A549 (cell line): ENCODE measurements at regions not wholly inside any gene's neighbourhood (a gene's known extent, or its start where the extent isn't known, plus 50 kb on each side); places are given as distances from the start of the nearest gene placed in this dataset.

Source experiments
- ATAC-seq, 2 experiments: fragments of 200-7000 bp in 1 of 2; fragments of >200 bp in 1 of 2; cut with Nextera tagmentation in 1 of 2; cut with Tn5 transposase in 1 of 2; 3 replicates each; pipeline versions ENCODE4 v1.8.0 to v1.9.1; 2018 to 2020; ENCODE audit warnings: mild to moderate bottlenecking in 1 of 2, moderate library complexity in 1 of 2
- CTCF ChIA-PET: fragments of 300-600 bp; sonication (Branson Sonifier 250); formaldehyde crosslinking; extraction: SDS; loops from one replicate; lab custom pipeline; 2021; ENCODE audit warnings: antibody characterized with exemption, inconsistent platforms; lab: Yijun Ruan, JAX
- POLR2A ChIA-PET: fragments of 350-600 bp; formaldehyde crosslinking; extraction: SDS; loops from one replicate; lab custom pipeline; 2021; ENCODE audit warnings: antibody characterized with exemption, inconsistent platforms; lab: Yijun Ruan, JAX
- DNase-seq, 2 experiments: peaks; one replicate each; pipeline versions ENCODE4 v3.0.0 to v3.0.0-alpha.2; 2011 to 2016; ENCODE audit warnings: low read depth in 1 of 2, low spot score in 1 of 2
- FAIRE-seq: peaks from 2 replicates; lab custom pipeline; 2011; peaks lifted over from hg19 to GRCh38; lab: Jason Lieb, UNC
- H3K27ac ChIP-seq, 2 experiments: fragments of >200 bp; sonication (Bioruptor Twin); formaldehyde crosslinking; 3 replicates each; pipeline ENCODE4 v1.5.1; 2016 to 2017
- H3K4me1 ChIP-seq: fragments of >200 bp; sonication (Bioruptor Twin); formaldehyde crosslinking; 3 replicates; pipeline ENCODE4 v1.6.1; 2016
- H3K4me2 ChIP-seq: fragments of >200 bp; sonication (Bioruptor Twin); formaldehyde crosslinking; 3 replicates; pipeline ENCODE4 v1.6.1; 2016
- H3K4me3 ChIP-seq: fragments of >200 bp; sonication (Bioruptor Twin); formaldehyde crosslinking; 3 replicates; pipeline ENCODE4 v1.5.1; 2016
- H3K9me3 ChIP-seq: fragments of >200 bp; sonication (Bioruptor Twin); formaldehyde crosslinking; 3 replicates; pipeline ENCODE4 v1.6.1; 2016
- CBX8 ChIP-seq: fragments of 200-600 bp; sonication (generic); IDR thresholded peaks from 2 replicates; pipeline ENCODE4 v1.6.1; 2016
- CEBPB ChIP-seq, 2 experiments: fragments of >200 bp in 1 of 2; sonication (Bioruptor Twin) in 1 of 2; formaldehyde crosslinking in 1 of 2; IDR thresholded peaks; 2 replicates each; pipeline ENCODE4 v1.6.1; 2012 to 2016
- CHD2 ChIP-seq: fragments of 150-350 bp; IDR thresholded peaks from 2 replicates; pipeline ENCODE4 v1.6.1; 2014; ENCODE audit warnings: low read length; ENCODE audit not compliant: partially characterized antibody
- EHF ChIP-seq: fragments of 250-450 bp; sonication (Bioruptor Pico); IDR thresholded peaks from 2 replicates; pipeline ENCODE4 v1.5.0; 2020; ENCODE audit warnings: mild to moderate bottlenecking
- GATA3 ChIP-seq: IDR thresholded peaks from 2 replicates; pipeline ENCODE4 v1.6.1; 2012; ENCODE audit warnings: borderline replicate concordance
- HMGXB4 ChIP-seq: fragments of 250-450 bp; sonication (Bioruptor Pico); IDR thresholded peaks from 2 replicates; pipeline ENCODE4 v1.5.0; 2021; ENCODE audit warnings: mild to moderate bottlenecking, moderate library complexity, borderline replicate concordance
- HOXA7 ChIP-seq: fragments of 250-450 bp; sonication (Bioruptor Pico); IDR thresholded peaks from 2 replicates; pipeline ENCODE4 v1.5.0; 2020; ENCODE audit warnings: mild to moderate bottlenecking, moderate library complexity
- KDM5A ChIP-seq: fragments of 200-600 bp; sonication (generic); IDR thresholded peaks from 2 replicates; pipeline ENCODE4 v1.6.1; 2016; ENCODE audit warnings: antibody characterized with exemption, mild to moderate bottlenecking
- MAFK ChIP-seq: fragments of 450-650 bp; IDR thresholded peaks from 2 replicates; pipeline ENCODE4 v1.6.1; 2014; ENCODE audit not compliant: partially characterized antibody
- MAZ ChIP-seq: fragments of 150-350 bp; IDR thresholded peaks from 2 replicates; pipeline ENCODE4 v1.6.1; 2014; ENCODE audit warnings: antibody characterized with exemption, low read depth, low read length, borderline replicate concordance
- MYC ChIP-seq: IDR thresholded peaks from 2 replicates; pipeline ENCODE4 v1.6.1; 2012; ENCODE audit warnings: mild to moderate bottlenecking, inconsistent platforms, low read length, improper control_type of control experiment, borderline replicate concordance
- NFE2L2 ChIP-seq: fragments of 150-350 bp; conservative IDR thresholded peaks from 2 replicates; pipeline ENCODE4 v1.6.1; 2014; ENCODE audit warnings: low read length
- NR3C1 ChIP-seq: fragments of >200 bp; sonication (Bioruptor Twin); formaldehyde crosslinking; IDR thresholded peaks from 3 replicates; pipeline ENCODE4 v1.6.1; 2017
- POLR2A ChIP-seq: IDR thresholded peaks from 2 replicates; pipeline ENCODE4 v1.6.1; 2012; ENCODE audit warnings: mild to moderate bottlenecking, low read length
- RARB ChIP-seq: fragments of 250-450 bp; sonication (Bioruptor Pico); IDR thresholded peaks from 2 replicates; pipeline ENCODE4 v1.8.0; 2021; ENCODE audit warnings: mild to moderate bottlenecking, moderate library complexity
- SMC3 ChIP-seq: fragments of >200 bp; sonication (Bioruptor Twin); formaldehyde crosslinking; IDR thresholded peaks from 3 replicates; pipeline ENCODE4 v1.6.1; 2018; ENCODE audit warnings: inconsistent platforms
- TFCP2L1 ChIP-seq: fragments of 250-450 bp; sonication (Bioruptor Pico); IDR thresholded peaks from 2 replicates; pipeline ENCODE4 v1.5.0; 2021; ENCODE audit warnings: mild to moderate bottlenecking
- WGBS: methylation state at CpG from one replicate; pipeline ENCODE4 v1.1.6; 2017; ENCODE audit errors: missing lambda C conversion rate; 5-methylcytosine and 5-hydroxymethylcytosine counted together
- TF ChIP-seq, protein P1 (sequence below): fragments of >200 bp; sonication (Bioruptor Twin); formaldehyde crosslinking; IDR thresholded peaks from 3 replicates; pipeline ENCODE4 v1.6.1; 2016
- TF ChIP-seq, protein P2 (sequence below): IDR thresholded peaks from 2 replicates; pipeline ENCODE4 v1.6.1; 2012
- TF ChIP-seq, protein P3 (sequence below): fragments of 200-600 bp; sonication (generic); IDR thresholded peaks from 2 replicates; pipeline ENCODE4 v1.6.1; 2016; ENCODE audit warnings: antibody characterized with exemption, mild to moderate bottlenecking, moderate library complexity

- Histone ChIP-seq H3K4me3 (no peak overlapping the region), H3K9me3 (no peaks in the 10 kb centered on the region), H3K27ac (no peak overlapping the region), H3K4me1 (no peaks in the 10 kb centered on the region; the same call in 2 of the 3 replicates), H3K4me2 (no peak overlapping the region)
- DNase-seq (no peak), ATAC-seq (no peak), FAIRE-seq (no peak)
- TF ChIP-seq RARB (CRISPR knock-in tag), result no peak
- TF ChIP-seq HMGXB4, result no peak
- TF ChIP-seq MAZ, result no peak
- ChIA-PET POLR2A (no interaction called here), CTCF (no interaction called here)
- 83% methylated on average over 3 of the region's 3 CpGs for WGBS
Observed at GRCh38 chr6:84906514-84906913, 142.1 kb upstream of the TBX18 start.

DNA sequence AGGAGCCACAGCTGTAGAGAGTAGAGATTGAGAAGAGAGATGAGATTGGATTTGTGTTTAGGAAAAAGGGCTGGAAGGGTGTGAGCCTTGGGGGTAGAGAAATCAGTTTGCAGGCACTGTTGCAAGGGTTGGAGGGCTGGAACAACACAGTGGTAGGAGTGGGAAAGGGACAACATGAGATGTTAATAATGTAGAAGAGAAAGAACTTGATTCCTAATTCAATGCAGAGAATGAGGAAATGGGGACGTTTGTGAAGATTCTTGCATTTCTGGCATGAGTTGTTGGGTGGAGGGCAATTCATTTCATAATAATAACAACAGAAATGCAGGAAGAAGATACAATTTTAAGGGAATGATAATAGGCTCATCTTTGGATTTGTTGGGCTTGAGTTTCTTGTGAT lies 141.4 kb upstream of the TBX18 start:
- ATAC-seq, result no peak
- ChIA-PET CTCF (no interaction called here), POLR2A (no interaction called here)
- H3K4me2 ChIP-seq, result no peak overlapping the region
- TF ChIP-seq, protein P1, sequence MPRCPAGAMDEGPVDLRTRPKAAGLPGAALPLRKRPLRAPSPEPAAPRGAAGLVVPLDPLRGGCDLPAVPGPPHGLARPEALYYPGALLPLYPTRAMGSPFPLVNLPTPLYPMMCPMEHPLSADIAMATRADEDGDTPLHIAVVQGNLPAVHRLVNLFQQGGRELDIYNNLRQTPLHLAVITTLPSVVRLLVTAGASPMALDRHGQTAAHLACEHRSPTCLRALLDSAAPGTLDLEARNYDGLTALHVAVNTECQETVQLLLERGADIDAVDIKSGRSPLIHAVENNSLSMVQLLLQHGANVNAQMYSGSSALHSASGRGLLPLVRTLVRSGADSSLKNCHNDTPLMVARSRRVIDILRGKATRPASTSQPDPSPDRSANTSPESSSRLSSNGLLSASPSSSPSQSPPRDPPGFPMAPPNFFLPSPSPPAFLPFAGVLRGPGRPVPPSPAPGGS, result no peak
- TF ChIP-seq MAZ, result no peak
- TF ChIP-seq GATA3, result no peak
- TF ChIP-seq HOXA7 (CRISPR knock-in tag), result no peak
- no peak for TF ChIP-seq NFE2L2
- no peak for TF ChIP-seq MYC
- TF ChIP-seq, protein P2, sequence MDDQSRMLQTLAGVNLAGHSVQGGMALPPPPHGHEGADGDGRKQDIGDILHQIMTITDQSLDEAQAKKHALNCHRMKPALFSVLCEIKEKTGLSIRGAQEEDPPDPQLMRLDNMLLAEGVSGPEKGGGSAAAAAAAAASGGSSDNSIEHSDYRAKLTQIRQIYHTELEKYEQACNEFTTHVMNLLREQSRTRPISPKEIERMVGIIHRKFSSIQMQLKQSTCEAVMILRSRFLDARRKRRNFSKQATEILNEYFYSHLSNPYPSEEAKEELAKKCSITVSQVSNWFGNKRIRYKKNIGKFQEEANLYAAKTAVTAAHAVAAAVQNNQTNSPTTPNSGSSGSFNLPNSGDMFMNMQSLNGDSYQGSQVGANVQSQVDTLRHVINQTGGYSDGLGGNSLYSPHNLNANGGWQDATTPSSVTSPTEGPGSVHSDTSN, result no peak
- H3K9me3 ChIP-seq, result no peaks in the 10 kb centered on the region
- FAIRE-seq, result no peak
- DNase-seq, result no peak
- H3K4me1 ChIP-seq, result no peaks in the 10 kb centered on the region; the same call in 2 of the 3 replicates
- 3% methylated on average over 1 of the region's 1 CpG for WGBS
- H3K27ac ChIP-seq, result no peak overlapping the region
- H3K4me3 ChIP-seq, result no peak overlapping the region

GRCh38 chr6:84902354-84902928 lies 138.0 kb upstream of the TBX18 start:
- DNase-seq, result no peak
- ATAC-seq, result no peak
- Histone ChIP-seq H3K4me3 (no peak overlapping the region), H3K9me3 (no peaks in the 10 kb centered on the region), H3K4me2 (no peak overlapping the region), H3K27ac (no peak overlapping the region), H3K4me1 (peaks cover 13% of the 10 kb centered on the region; the same call in 2 of the 3 replicates)
- ChIA-PET CTCF (interaction anchor here (0.6 kb wide), 1 partner anchor 86 kb away, joined by 3 read pairs; no protein-coding TSS in a partner anchor), POLR2A (no interaction called here)
- 86% methylated on average over 3 of the region's 3 CpGs for WGBS
- TF ChIP-seq HMGXB4 (no peak), KDM5A (no peak), EHF (CRISPR knock-in tag) (no peak), MAFK (no peak), SMC3 (no peak), TFCP2L1 (CRISPR knock-in tag) (no peak), POLR2A (no peak), CBX8 (no peak), CEBPB (IDR thresholded peaks at IDR 0.05) (no peak), NR3C1 (no peak), CHD2 (no peak)
- TF ChIP-seq, protein P3, sequence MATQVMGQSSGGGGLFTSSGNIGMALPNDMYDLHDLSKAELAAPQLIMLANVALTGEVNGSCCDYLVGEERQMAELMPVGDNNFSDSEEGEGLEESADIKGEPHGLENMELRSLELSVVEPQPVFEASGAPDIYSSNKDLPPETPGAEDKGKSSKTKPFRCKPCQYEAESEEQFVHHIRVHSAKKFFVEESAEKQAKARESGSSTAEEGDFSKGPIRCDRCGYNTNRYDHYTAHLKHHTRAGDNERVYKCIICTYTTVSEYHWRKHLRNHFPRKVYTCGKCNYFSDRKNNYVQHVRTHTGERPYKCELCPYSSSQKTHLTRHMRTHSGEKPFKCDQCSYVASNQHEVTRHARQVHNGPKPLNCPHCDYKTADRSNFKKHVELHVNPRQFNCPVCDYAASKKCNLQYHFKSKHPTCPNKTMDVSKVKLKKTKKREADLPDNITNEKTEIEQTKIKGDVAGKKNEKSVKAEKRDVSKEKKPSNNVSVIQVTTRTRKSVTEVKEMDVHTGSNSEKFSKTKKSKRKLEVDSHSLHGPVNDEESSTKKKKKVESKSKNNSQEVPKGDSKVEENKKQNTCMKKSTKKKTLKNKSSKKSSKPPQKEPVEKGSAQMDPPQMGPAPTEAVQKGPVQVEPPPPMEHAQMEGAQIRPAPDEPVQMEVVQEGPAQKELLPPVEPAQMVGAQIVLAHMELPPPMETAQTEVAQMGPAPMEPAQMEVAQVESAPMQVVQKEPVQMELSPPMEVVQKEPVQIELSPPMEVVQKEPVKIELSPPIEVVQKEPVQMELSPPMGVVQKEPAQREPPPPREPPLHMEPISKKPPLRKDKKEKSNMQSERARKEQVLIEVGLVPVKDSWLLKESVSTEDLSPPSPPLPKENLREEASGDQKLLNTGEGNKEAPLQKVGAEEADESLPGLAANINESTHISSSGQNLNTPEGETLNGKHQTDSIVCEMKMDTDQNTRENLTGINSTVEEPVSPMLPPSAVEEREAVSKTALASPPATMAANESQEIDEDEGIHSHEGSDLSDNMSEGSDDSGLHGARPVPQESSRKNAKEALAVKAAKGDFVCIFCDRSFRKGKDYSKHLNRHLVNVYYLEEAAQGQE, result no peak
- FAIRE-seq, result no peak
